ENCODE measurements at regions not wholly inside any gene's neighbourhood (a gene's known extent, or its start where the extent isn't known, plus 50 kb on each side); places are given as distances from the start of the nearest gene placed in this dataset.

DNA sequence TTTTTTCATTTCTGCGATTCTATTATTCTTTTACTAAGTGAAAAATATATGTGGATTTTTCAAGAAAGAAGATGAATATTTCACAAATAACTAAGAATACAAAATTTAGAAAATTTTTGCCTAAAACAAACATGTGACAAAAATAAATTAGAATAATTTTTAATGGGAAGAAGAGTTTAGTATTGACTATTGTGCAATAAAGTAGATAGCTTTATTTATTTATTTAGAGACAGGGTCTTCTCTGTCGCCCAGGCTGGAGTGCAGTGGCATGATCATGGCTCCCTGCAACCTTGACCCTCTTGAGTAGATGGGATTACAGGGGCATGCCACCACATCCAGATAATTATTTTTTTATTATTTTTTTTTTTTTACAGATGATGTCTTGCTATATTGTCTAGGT is 95.3 kb upstream of the PAQR3 start:
- DNase-seq: no peak

DNA sequence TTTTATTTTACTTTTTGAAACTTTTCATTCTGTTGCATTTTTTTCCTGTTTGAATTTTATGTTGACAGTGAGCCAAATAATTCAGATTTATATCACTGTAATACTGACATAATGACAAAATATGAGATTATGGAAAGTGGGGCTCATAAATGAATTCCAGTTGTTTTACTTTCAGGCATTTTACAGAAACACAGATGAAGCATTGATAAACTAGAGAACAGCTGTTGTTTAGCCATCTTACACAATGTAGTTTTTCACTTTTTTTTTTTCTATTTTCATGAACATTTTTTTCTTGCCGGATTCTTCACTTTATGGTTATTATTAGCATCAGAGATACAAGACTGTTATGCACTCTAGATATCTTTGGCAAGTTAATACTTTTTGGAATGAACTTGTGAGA is 91.7 kb upstream of the PAQR3 start:
- no peak for DNase-seq

DNA sequence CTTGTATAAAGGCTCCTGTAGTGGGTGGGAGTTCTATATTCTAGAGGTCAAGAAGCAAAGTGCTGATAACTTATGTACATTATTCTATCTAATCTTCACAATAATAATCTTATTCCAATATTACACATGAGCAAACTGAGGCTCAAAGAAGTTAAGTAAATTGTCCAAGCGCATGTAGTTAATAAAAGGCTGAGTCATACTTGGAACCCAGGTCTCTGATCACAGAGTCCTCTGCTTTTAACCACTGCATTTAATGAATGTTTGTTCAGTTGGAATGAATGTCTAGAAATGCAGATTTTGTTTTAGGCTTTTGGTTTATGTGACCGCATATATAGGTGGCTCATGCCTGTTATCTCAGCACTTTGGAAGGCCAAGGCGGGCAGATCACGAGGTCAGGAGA is 88.4 kb upstream of the PAQR3 start:
- DNase-seq: no peak

DNA sequence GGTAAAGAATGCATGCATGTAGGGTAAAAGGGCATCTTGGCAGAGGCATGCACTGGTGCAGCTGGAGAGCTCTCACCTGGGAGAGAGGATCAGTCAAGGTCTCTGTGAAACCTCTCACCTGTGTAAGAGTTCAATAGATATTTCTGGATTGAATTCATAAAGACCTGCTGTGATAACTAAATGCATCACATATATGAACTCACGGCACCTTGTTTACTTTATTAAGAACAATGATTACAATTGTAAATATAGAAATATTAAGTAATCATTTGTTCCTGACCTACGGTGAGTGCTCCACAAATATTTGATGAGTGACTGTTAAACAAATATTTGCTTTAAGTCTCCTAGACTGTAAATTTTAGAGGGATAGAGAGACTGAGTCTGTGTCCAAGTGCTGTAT is 85.9 kb upstream of the PAQR3 start:
- no peak for DNase-seq

DNA sequence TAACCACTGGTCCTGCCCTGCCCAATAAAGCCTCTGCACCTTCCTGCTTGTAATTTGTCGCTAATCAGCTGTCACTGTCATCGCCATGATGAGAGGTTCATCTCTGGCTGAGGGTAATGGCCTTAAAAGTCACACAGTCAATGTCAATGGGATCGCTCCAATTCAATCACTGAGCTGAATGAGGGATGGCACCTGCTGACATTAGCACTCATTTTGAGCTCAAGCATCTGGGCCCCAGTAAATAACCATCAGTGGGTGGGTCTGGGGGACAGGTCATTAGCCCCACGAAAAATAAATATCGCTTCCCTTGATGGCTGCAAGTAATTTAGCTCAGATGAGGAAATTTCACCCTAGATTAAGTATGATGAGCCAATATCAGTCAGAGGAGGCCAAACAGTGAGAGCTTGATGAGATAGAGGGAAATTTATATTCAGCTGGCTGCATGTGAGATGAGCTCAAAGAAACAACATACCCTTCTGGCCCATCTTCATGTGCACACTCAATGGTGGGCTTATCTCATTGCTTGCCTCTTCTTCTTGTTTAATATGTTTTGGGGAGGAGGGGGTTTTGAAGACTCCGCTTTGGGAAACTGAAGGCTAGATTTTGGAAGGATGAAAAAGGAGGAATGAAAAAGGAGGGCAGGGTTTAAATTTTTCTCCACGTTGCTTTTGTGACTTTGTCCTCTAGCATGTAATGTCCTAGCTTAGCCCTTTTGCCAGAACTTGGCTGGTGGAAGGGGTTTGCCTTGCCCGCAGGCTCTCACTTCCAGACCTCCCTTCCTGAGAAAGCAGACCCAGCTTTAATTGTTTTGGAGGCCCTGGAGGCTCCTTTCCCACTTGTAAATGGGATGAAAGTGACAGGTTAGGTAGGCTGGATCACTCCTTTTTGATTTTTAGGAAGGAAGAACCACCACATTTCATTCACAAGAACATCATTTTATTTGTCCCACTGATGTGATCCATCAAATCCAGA is 84.8 kb upstream of the PAQR3 start:
- no peak for DNase-seq

DNA sequence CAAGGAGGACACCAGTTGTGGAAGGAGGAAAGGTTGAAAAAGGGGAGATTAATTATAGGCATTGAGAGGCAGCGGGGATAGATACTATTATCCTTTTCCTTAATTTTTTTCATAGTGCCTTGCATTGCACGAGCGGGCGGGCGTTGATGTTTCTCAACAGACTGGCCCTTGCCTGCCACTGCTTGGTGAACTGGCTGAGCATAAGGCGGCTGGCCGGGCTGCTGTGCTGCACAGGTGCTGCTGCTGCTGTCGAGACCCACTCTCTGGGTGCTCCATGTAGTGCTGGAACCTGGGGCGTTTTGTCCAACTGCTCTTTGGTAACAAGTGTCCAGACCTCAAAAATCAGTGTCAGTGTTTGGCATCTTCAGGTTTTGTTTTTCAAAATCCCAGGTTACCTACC is 83.3 kb upstream of the PAQR3 start:
- no peak for DNase-seq

DNA sequence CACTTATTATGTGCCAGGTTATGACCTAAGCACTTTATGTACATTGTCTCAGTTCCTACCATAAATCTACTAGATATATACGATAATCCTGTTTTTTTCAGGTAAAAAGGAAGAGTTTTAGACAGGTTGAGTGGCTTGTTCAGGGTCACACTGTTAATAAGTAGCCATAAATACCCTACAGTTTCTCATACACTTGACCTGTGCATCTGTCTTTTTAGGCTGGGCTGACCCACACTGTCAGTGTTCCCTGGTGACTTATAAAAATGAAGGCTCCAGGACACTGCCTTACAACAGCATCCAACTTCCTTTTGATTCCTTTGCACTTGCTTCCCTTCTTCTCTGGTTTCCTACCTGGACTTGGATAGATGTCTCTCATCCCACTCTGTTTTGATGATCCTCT is 78.2 kb upstream of the PAQR3 start:
- DNase-seq: no peak

DNA sequence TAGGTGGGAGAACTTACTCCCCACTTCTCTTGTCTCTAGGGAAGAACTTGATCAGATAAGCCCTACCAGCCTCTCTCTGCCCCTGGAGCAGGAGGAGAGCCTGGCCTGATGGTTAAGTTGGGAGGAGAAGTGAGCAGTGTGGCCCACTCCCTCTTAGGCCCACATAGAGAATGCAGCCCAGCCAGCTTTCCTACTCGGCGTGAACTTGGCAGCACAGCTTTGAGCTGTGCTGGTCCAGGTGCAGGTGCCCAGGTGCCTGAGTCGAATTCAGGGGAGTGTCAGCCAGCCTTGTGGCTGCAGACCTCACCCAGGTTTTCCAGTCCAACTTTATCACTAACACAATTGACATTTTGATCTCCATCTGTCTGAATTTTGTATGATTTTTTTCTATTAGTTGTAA is 77.6 kb upstream of the PAQR3 start:
- DNase-seq: no peak

DNA sequence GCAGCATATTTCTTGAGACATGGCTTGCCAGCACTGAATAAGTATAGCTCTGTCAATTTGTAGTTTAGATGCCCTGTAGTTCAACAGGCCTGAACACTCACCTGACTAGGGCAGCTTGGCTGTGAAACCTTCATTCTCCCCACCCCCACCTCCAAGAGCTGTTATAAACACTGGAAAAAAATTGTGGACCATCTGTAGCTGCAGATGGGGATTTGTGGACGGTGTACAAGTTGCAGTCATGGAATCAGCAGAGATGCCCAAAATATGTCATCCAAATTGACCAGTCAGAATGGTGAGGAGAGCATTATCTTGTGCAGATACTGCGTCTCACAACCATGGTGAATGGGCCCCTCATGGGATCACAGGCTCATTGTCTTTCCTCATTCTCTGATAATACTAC is 76.2 kb upstream of the PAQR3 start:
- DNase-seq: no peak

DNA sequence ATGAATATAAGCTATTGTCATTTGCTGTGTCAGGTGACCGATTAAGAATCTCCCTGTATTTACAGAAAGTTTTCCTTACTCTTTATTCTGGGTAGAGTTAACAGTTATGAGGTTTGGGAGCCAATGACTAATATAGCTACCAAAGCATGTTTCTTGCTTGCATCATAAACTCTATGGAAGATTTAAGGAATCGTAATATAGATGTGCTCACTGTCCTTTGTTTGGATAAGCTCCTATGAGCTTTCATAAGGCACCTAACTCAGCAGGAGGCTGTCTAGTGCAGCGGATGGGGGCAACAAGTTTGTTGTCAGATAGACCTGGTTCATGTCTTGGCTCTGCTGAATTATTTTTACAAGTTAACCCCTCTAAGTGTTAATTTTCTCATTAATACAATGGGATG is 75.0 kb upstream of the PAQR3 start:
- no peak for DNase-seq

DNA sequence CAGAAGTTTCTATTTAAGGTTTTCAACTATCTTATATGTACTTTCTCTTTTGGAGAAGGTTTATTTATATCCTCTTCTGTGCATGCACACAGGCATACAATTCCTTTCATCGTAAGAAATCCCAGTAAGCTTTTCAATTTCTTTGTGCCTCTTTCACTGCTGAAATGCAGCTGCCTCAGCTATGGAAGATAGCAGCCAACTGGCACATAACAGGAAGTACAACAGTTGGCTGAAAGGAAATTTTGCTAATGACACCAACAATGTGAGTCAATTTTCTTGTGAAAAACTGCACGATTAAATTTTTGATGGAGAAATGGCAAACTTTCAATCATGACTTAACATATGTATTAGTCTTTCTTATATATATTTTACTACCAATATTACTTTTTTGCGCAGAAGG is 74.5 kb upstream of the PAQR3 start:
- no peak for DNase-seq

DNA sequence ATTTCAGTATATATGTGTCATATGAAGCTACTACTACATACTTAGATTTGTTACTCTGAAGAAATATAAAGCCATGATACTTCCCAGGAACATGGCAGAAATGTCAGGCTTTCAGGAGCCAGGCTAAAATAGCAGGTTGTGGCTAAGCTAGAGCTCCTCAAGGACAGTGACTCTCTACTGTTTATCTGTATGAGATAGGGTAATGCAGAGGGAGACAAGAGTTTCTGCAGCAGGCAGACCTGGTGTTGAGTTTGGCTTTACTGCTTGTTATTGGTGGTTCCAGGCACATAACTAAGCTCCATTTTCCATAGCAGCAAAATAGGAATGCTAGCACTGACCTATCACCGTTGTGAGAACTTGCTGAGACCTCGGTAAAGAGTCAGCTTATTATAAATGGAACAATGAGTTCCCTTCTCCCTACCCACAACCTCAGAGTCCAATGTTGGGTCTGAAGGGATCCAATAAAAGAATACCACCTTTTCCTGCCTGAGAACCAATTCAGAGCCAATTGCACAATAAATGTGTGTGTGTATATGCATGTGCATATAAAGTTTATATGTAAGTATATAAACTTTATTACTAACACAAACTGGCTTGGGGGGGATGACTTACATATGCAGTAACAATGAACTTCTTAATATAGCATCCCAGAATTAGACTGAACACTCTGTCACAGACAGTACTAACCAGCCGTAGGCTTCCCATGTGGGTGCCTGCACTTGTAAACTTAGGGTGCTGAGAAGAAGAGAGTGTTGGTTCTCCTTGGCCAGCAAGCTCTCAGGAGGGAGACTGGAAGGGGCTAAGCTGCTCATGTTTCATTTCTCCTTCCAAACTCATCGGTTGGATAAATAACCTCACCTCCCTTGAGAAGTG is 51.9 kb upstream of the PAQR3 start:
- no peak for DNase-seq

DNA sequence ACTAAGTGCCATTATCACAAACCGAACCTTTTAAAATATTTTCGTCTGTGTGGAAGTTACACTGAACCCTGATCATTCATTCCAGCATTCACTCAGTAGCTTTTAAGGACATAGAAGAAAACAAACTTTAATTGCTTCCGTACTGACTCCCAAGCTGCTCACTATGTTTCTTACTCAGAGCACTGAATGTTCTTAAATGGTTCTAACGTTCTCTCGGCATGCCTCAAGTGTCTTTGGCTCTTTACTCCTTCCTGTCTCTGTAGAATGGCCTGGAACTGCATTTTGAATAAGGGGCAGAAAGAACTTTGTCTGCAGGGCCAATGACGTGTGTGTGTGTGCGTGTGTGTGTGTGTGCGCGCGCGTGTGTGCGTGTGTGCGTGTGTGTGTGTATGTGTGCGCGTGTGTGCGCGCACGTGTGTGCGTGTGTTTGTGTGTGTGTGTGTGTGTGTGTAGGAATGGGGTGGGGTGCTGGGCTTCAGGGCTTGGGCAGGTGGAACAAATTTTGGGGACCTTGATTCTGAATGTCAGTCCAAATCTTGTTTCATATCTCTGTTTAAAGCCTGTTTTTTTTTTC is 50.5 kb upstream of the PAQR3 start:
- DNase-seq: no peak

Data from nucleus accumbens (tissue), 56 donors.